DMS153 (cell line): ENCODE measurements at regions not wholly inside any gene's neighbourhood (a gene's known extent, or its start where the extent isn't known, plus 50 kb on each side); places are given as distances from the start of the nearest gene placed in this dataset.

Experiments used
- DNase-seq: peaks from one replicate; lab custom pipeline; 2025; lab: John Stamatoyannopoulos, UW

DNA sequence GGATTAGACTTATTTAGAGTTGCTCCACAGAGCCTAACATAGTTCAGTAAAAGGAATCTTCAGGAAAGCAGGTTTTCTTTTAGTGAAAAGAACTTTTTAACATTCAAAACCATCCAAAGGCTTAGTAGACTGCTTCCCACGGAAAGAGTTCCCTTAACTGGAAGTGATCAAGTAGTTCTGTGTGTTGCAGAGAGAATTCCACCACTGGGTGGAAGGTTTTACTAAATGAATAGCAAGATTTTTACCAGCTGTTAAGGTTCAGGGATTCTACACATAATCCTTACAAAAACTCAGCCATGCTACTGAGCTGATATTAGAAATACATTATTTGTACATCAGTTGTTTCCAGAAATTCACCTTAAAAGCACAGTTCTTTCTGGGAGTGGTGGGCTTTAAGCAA, 119.7 kb downstream of the GDAP2 start:
- DNase-seq: no peak

DNA sequence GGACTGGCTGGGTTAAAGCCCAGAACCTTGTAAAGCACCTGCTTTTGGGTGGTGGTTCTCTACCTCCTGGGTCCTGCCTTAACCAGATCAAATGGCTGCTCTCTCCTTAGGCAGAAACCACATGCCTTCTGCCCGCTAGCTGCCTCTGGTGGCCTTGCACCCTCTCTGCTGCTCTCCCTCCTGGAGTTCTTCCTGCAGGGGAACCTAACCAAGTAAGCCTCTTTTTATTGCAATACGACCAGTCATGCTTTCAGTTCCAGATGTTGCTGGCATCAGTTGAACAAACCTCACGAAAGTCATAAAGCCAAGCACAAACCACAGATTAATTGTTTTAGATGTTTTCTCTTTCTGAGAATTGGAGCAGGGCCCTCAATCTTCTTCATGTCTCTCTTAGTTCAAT, 118.9 kb downstream of the GDAP2 start:
- no peak for DNase-seq

DNA sequence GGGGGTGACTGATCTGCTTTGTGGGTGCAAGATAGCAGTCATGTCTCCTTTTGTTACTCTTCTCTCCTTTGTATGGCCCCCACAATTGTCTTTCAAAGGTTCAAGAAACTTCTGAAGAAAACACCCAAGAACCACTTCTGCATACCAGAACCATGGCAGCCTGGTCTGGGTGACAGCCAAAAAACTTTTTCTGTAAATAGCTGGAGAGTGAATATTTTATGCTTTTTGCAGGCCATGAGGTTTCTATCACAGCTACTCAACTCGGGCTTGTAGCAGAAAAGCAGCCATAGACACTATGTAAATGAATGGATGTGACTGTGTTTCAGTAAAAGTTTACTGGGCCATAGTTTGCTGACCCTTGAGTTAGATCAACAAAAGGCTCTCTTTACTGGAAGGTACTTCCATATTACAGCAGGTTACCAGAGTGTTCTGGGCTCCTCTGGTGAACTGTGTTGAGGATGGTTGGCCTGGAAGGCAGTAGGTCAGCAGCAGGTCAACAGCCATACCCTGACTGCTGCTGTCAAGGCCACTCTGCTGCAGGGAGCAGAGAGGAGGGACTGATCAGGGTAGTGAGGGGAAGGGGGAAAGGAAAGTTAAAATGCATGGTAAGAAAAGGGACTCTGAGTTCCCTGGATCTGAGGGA, 116.4 kb downstream of the GDAP2 start:
- no peak for DNase-seq
